Trophoblast cell (in vitro differentiated cells and primary cell): ENCODE measurements at regions not wholly inside any gene's neighbourhood (a gene's known extent, or its start where the extent isn't known, plus 50 kb on each side); places are given as distances from the start of the nearest gene placed in this dataset.

Experiments used
- DNase-seq, 2 donors: peaks; one replicate each; pipeline ENCODE4 v3.0.0-alpha.2; 2016
- H2AFZ ChIP-seq: 2 replicates; pipeline ENCODE4 v1.6.1; 2013; ENCODE audit warnings: low read length, moderate library complexity, mild to moderate bottlenecking; ENCODE audit not compliant: insufficient read depth, poor library complexity
- H2AK5ac ChIP-seq: 2 replicates; pipeline ENCODE4 v1.6.1; 2013; ENCODE audit warnings: mild to moderate bottlenecking, low read length
- H2BK120ac ChIP-seq: 2 replicates; pipeline ENCODE4 v1.6.1; 2013; ENCODE audit warnings: low read length, mild to moderate bottlenecking, moderate library complexity; ENCODE audit not compliant: insufficient read depth, poor library complexity
- H2BK12ac ChIP-seq: 2 replicates; pipeline ENCODE4 v1.6.1; 2013; ENCODE audit warnings: mild to moderate bottlenecking, low read length, moderate library complexity
- H2BK5ac ChIP-seq: 2 replicates; pipeline ENCODE4 v1.6.1; 2013; ENCODE audit warnings: low read length, low read depth, moderate library complexity, mild to moderate bottlenecking; ENCODE audit not compliant: poor library complexity
- H3K14ac ChIP-seq: 2 replicates; pipeline ENCODE4 v1.6.1; 2013; ENCODE audit warnings: mild to moderate bottlenecking, low read length
- H3K18ac ChIP-seq: 2 replicates; pipeline ENCODE4 v1.6.1; 2013; ENCODE audit warnings: mild to moderate bottlenecking, low read length
- H3K23ac ChIP-seq: 2 replicates; pipeline ENCODE4 v1.6.1; 2013; ENCODE audit warnings: low read length
- H3K27ac ChIP-seq: 2 replicates; pipeline ENCODE4 v1.5.1; 2013; ENCODE audit warnings: low read depth, mild to moderate bottlenecking, inconsistent platforms, low read length, moderate library complexity
- H3K27me3 ChIP-seq: 2 replicates; pipeline ENCODE4 v1.6.1; 2013; ENCODE audit warnings: inconsistent platforms, mild to moderate bottlenecking, low read length, moderate library complexity; ENCODE audit not compliant: insufficient read depth
- H3K36me3 ChIP-seq, 2 experiments: 1 replicate in 1 of 2; 2 replicates in 1 of 2; pipeline ENCODE4 v1.6.1; 2013; ENCODE audit warnings: low read length in 2 of 2, mild to moderate bottlenecking in 2 of 2, moderate library complexity in 1 of 2; ENCODE audit not compliant: insufficient read depth in 2 of 2, control insufficient read depth in 1 of 2
- H3K4ac ChIP-seq: 2 replicates; pipeline ENCODE4 v1.6.1; 2013; ENCODE audit warnings: low read depth, mild to moderate bottlenecking, low read length, moderate library complexity
- H3K4me1 ChIP-seq, 2 experiments: 1 replicate in 1 of 2; 2 replicates in 1 of 2; pipeline ENCODE4 v1.6.1; 2013; ENCODE audit warnings: low read length in 2 of 2, mild to moderate bottlenecking in 2 of 2, moderate library complexity in 1 of 2; ENCODE audit not compliant: insufficient read depth in 2 of 2, control insufficient read depth in 1 of 2
- H3K4me2 ChIP-seq: 2 replicates; pipeline ENCODE4 v1.6.1; 2013; ENCODE audit warnings: inconsistent platforms, mild to moderate bottlenecking, low read length, moderate library complexity
- H3K4me3 ChIP-seq: 2 replicates; pipeline ENCODE4 v1.5.1; 2013; ENCODE audit warnings: mild to moderate bottlenecking, low read depth, low read length, inconsistent platforms
- H3K79me1 ChIP-seq: one replicate; pipeline ENCODE4 v1.6.1; 2013; ENCODE audit warnings: low read length
- H3K79me2 ChIP-seq: 2 replicates; pipeline ENCODE4 v1.6.1; 2013; ENCODE audit warnings: low read length, mild to moderate bottlenecking; ENCODE audit not compliant: control insufficient read depth, insufficient read depth, poor library complexity
- H3K9ac ChIP-seq: 2 replicates; pipeline ENCODE4 v1.6.1; 2013; ENCODE audit warnings: mild to moderate bottlenecking, low read length
- H3K9me3 ChIP-seq: 2 replicates; pipeline ENCODE4 v1.6.1; 2013; ENCODE audit warnings: low read depth, mild to moderate bottlenecking, control low read depth, inconsistent platforms, low read length; ENCODE audit not compliant: insufficient read depth
- H4K12ac ChIP-seq: 2 replicates; pipeline ENCODE4 v1.6.1; 2013; ENCODE audit warnings: low read depth, mild to moderate bottlenecking, low read length, moderate library complexity
- H4K8ac ChIP-seq: 2 replicates; pipeline ENCODE4 v1.6.1; 2013; ENCODE audit warnings: low read depth, mild to moderate bottlenecking, low read length, moderate library complexity
- H4K91ac ChIP-seq: one replicate; pipeline ENCODE4 v1.6.1; 2013; ENCODE audit warnings: low read depth, mild to moderate bottlenecking, low read length, moderate library complexity
- WGBS: extraction: QIAGEN DNeasy Blood & Tissue Kit; methylation state at CpG from one replicate; pipeline ENCODE4 v1.1.7; 2013; ENCODE audit warnings: missing lambda C conversion rate; ENCODE audit not compliant: insufficient read length, insufficient coverage; ENCODE audit errors: extremely low coverage; 5-methylcytosine and 5-hydroxymethylcytosine counted together

GRCh38 chr6:33878562-33878961 lies 74.8 kb upstream of the MLN start:
- Histone ChIP-seq H3K4ac (no peak overlapping the region), H3K4me2 (no peak overlapping the region), H3K27ac (no peak overlapping the region), H4K91ac (no peak overlapping the region), H3K4me3 (no peak overlapping the region), H2BK5ac (no peak overlapping the region), H3K36me3 (no peaks in the 10 kb centered on the region), H2AK5ac (no peak overlapping the region), H3K18ac (no peak overlapping the region), H2BK12ac (no peak overlapping the region), H4K12ac (no peak overlapping the region), H3K9me3 (no peaks in the 10 kb centered on the region), H2BK120ac (no peak overlapping the region), H3K14ac (no peak overlapping the region), H3K27me3 (no peaks in the 10 kb centered on the region), H4K8ac (no peak overlapping the region), H3K4me1 (no peaks in the 10 kb centered on the region), H3K79me2 (no peaks in the 10 kb centered on the region), H2AFZ (no peak overlapping the region), H3K23ac (no peak overlapping the region), H3K9ac (no peak overlapping the region), H3K79me1 (no peaks in the 10 kb centered on the region)
- no CpG with 5 or more reads among the region's 4 CpGs for WGBS
- DNase-seq: no peak

GRCh38 chr6:33877982-33878535 lies 74.3 kb upstream of the MLN start:
- Histone ChIP-seq H4K12ac (no peak overlapping the region), H3K27ac (no peak overlapping the region), H3K4ac (no peak overlapping the region), H3K27me3 (no peaks in the 10 kb centered on the region), H4K8ac (no peak overlapping the region), H3K36me3 (no peaks in the 10 kb centered on the region), H3K14ac (no peak overlapping the region), H3K18ac (no peak overlapping the region), H2AK5ac (no peak overlapping the region), H3K4me3 (no peak overlapping the region), H2BK120ac (no peak overlapping the region), H3K9ac (no peak overlapping the region), H3K79me2 (no peaks in the 10 kb centered on the region), H2AFZ (no peak overlapping the region), H2BK5ac (no peak overlapping the region), H3K4me2 (no peak overlapping the region), H4K91ac (no peak overlapping the region), H3K9me3 (no peaks in the 10 kb centered on the region), H3K79me1 (no peaks in the 10 kb centered on the region), H3K23ac (no peak overlapping the region), H3K4me1 (no peaks in the 10 kb centered on the region), H2BK12ac (no peak overlapping the region)
- DNase-seq: no peak
- WGBS: no CpG with 5 or more reads among the region's 7 CpGs

GRCh38 chr6:33875696-33876095 lies 71.9 kb upstream of the MLN start:
- WGBS: no CpG with 5 or more reads among the region's 5 CpGs

GRCh38 chr6:33875141-33875581 lies 71.4 kb upstream of the MLN start:
- Histone ChIP-seq H4K12ac (no peak overlapping the region), H2BK12ac (no peak overlapping the region), H3K4me3 (no peak overlapping the region), H3K27ac (no peak overlapping the region), H3K36me3 (no peaks in the 10 kb centered on the region), H4K8ac (no peak overlapping the region), H3K79me2 (no peaks in the 10 kb centered on the region), H3K79me1 (no peaks in the 10 kb centered on the region), H3K4me1 (no peaks in the 10 kb centered on the region), H2AFZ (no peak overlapping the region), H2BK120ac (no peak overlapping the region), H4K91ac (no peak overlapping the region), H2AK5ac (no peak overlapping the region), H3K9ac (no peak overlapping the region), H3K4ac (no peak overlapping the region), H3K18ac (no peak overlapping the region), H3K9me3 (no peaks in the 10 kb centered on the region), H3K4me2 (no peak overlapping the region), H3K27me3 (no peaks in the 10 kb centered on the region), H3K14ac (no peak overlapping the region), H3K23ac (no peak overlapping the region), H2BK5ac (no peak overlapping the region)
- no peak for DNase-seq
- WGBS: no CpG with 5 or more reads among the region's 6 CpGs

More at GRCh38 chr6:33875696-33876095, 71.9 kb upstream of the MLN start:
- Histone ChIP-seq H3K27me3 (no peaks in the 10 kb centered on the region), H2BK120ac (no peak overlapping the region), H3K4me2 (no peak overlapping the region), H3K14ac (no peak overlapping the region), H3K18ac (no peak overlapping the region), H3K79me1 (no peaks in the 10 kb centered on the region), H2BK5ac (no peak overlapping the region), H3K27ac (no peak overlapping the region), H4K91ac (no peak overlapping the region), H4K12ac (no peak overlapping the region), H3K23ac (no peak overlapping the region), H3K36me3 (no peaks in the 10 kb centered on the region), H3K9ac (no peak overlapping the region), H3K79me2 (no peaks in the 10 kb centered on the region), H3K4me1 (no peaks in the 10 kb centered on the region), H3K4ac (no peak overlapping the region), H4K8ac (no peak overlapping the region), H2BK12ac (no peak overlapping the region), H3K9me3 (no peaks in the 10 kb centered on the region), H3K4me3 (no peak overlapping the region), H2AFZ (no peak overlapping the region), H2AK5ac (no peak overlapping the region)
- DNase-seq: no peak
